ENCODE measurements at regions not wholly inside any gene's neighbourhood (a gene's known extent, or its start where the extent isn't known, plus 50 kb on each side); places are given as distances from the start of the nearest gene placed in this dataset.
"Not testable (repeated sequence)": the region's sequence is repeated elsewhere in the genome, so short reads cannot be mapped to it uniquely, and the experiment has no call there.

GRCh38 chr2:212786088-212786487 lies 247.5 kb upstream of the ERBB4 start:
- TF ChIP-seq, protein P1, sequence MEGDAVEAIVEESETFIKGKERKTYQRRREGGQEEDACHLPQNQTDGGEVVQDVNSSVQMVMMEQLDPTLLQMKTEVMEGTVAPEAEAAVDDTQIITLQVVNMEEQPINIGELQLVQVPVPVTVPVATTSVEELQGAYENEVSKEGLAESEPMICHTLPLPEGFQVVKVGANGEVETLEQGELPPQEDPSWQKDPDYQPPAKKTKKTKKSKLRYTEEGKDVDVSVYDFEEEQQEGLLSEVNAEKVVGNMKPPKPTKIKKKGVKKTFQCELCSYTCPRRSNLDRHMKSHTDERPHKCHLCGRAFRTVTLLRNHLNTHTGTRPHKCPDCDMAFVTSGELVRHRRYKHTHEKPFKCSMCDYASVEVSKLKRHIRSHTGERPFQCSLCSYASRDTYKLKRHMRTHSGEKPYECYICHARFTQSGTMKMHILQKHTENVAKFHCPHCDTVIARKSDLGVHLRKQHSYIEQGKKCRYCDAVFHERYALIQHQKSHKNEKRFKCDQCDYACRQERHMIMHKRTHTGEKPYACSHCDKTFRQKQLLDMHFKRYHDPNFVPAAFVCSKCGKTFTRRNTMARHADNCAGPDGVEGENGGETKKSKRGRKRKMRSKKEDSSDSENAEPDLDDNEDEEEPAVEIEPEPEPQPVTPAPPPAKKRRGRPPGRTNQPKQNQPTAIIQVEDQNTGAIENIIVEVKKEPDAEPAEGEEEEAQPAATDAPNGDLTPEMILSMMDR (IDR thresholded peaks at IDR 0.05): not testable (repeated sequence)
- not testable (repeated sequence) for TF ChIP-seq POLR2A (IDR thresholded peaks at IDR 0.05)
